ENCODE measurements at regions not wholly inside any gene's neighbourhood (a gene's known extent, or its start where the extent isn't known, plus 50 kb on each side); places are given as distances from the start of the nearest gene placed in this dataset.

- TF ChIP-seq ZNF501 (CRISPR knock-in tag; IDR thresholded peaks at IDR 0.05) (peak; percentile 76), HNF4A (CRISPR knock-in tag; IDR thresholded peaks at IDR 0.05) (peak; percentile 94), CHCHD3 (CRISPR knock-in tag; IDR thresholded peaks at IDR 0.05) (no peak), E2F2 (CRISPR knock-in tag; IDR thresholded peaks at IDR 0.05; ENCODE audit: borderline replicate concordance) (no peak), FOXK1 (CRISPR knock-in tag; IDR thresholded peaks at IDR 0.05; ENCODE audit: borderline replicate concordance, low read depth) (peak; percentile 41; the same call in 1 of the 2 replicates), JUND (CRISPR knock-in tag; IDR thresholded peaks at IDR 0.05) (no peak), ZNF253 (CRISPR knock-in tag; IDR thresholded peaks at IDR 0.05; ENCODE audit: borderline replicate concordance) (no peak), AGO2 (optimal IDR thresholded peaks at IDR 0.05; ENCODE audit: low read depth, low read length) (no peak), HNF1B (CRISPR knock-in tag; IDR thresholded peaks at IDR 0.05) (peak; percentile 85), ZFP1 (CRISPR knock-in tag; IDR thresholded peaks at IDR 0.05) (0 out of 2 replicates have a peak, but pooled peaks have one; percentile 39), ZNF224 (CRISPR knock-in tag; IDR thresholded peaks at IDR 0.05) (no peak), KAT7 (CRISPR knock-in tag; IDR thresholded peaks at IDR 0.05; ENCODE audit: borderline replicate concordance) (no peak), ZNF318 (CRISPR knock-in tag; IDR thresholded peaks at IDR 0.05) (no peak), PBX3 (CRISPR knock-in tag; IDR thresholded peaks at IDR 0.05; ENCODE audit: borderline replicate concordance) (no peak), RBFOX2 (IDR thresholded peaks at IDR 0.05; ENCODE audit: low read depth, low read length) (no peak), GRHL1 (CRISPR knock-in tag; conservative IDR thresholded peaks at IDR 0.05) (no peak)
Measured at GRCh38 chr9:110125207-110125751, 82.7 kb downstream of the C9orf152 start (continued).
